Pancreas (tissue), 10 donors: ENCODE measurements at regions not wholly inside any gene's neighbourhood (a gene's known extent, or its start where the extent isn't known, plus 50 kb on each side); places are given as distances from the start of the nearest gene placed in this dataset.
A peak's percentile ranks its signal among the peaks of the same experiment; 100 is the strongest.

Experiments
- ATAC-seq, 4 donors: fragments of 200-7000 bp; cut with Tn5 transposase; one replicate each; pipeline versions ENCODE4 v1.8.0 to v1.9.1; 2020; ENCODE audit warnings: mild to moderate bottlenecking in 4 of 4, moderate library complexity in 4 of 4
- DNase-seq, 6 donors: peaks; one replicate each; pipeline ENCODE4 v3.0.0-alpha.2; 2020
- FAIRE-seq: peaks from 2 replicates; lab custom pipeline; 2012; peaks lifted over from hg19 to GRCh38; lab: Jason Lieb, UNC
- H3K27ac ChIP-seq, 4 donors: fragments of 200-600 bp; sonication (generic); 1 replicate in 3 of 4; 2 replicates in 1 of 4; pipeline versions ENCODE4 v1.5.0 to v1.8.0; 2020
- H3K27me3 ChIP-seq, 4 donors: fragments of 200-600 bp; one replicate each; pipeline ENCODE4 v1.8.0; 2021
- H3K36me3 ChIP-seq, 3 donors: fragments of 200-600 bp; sonication (generic) in 1 of 3; one replicate each; pipeline versions ENCODE4 v1.5.0 to v1.8.0; 2020 to 2021
- H3K4me1 ChIP-seq, 3 donors: fragments of 200-600 bp; one replicate each; pipeline ENCODE4 v1.8.0; 2021
- H3K4me3 ChIP-seq, 4 donors: fragments of 200-600 bp; sonication (generic) in 2 of 4; one replicate each; pipeline versions ENCODE4 v1.5.0 to v1.8.0; 2020 to 2021
- H3K9me3 ChIP-seq, 4 donors: fragments of 200-600 bp; one replicate each; pipeline ENCODE4 v1.8.0; 2021
- WGBS, 2 donors: extraction: QIAGEN DNeasy Blood & Tissue Kit; methylation state at CpG; one replicate each; pipeline ENCODE4 v1.1.7; 2013; 5-methylcytosine and 5-hydroxymethylcytosine counted together
- intact Hi-C, 3 donors: fragments of 100-400 bp; cut with DNase I; formaldehyde crosslinking; loops; one replicate each; pipeline versions ENCODE4 v1.11.1 to v1.14.2; 2022
- TF ChIP-seq, protein P1 (sequence below), 4 donors: fragments of 200-600 bp; sonication (generic) in 3 of 4; IDR thresholded peaks; one replicate each; pipeline versions ENCODE4 v1.5.0 to v1.8.0; 2021; ENCODE audit warnings: antibody characterized with exemption in 4 of 4
- donor health status: healthy with polysubstance abuse.
- donor health status: DM: no; HTN: no; CAD: no; lungs with moderate emphysema.
- donor health status: DM: no; HTN: no; CAD: no.
- donor health status: control.
- donor health status: control.
- donor health status: Bipolar disorder and iron deficiency.
- donor health status: DM: yes; HTN: yes; CAD: no.
- donor health status: DM: no; HTN: no; CAD: no.
- donor health status: DM: no; HTN: no; CAD: no.
- donor health status: DM: yes; HTN: yes; CAD: no.

DNA sequence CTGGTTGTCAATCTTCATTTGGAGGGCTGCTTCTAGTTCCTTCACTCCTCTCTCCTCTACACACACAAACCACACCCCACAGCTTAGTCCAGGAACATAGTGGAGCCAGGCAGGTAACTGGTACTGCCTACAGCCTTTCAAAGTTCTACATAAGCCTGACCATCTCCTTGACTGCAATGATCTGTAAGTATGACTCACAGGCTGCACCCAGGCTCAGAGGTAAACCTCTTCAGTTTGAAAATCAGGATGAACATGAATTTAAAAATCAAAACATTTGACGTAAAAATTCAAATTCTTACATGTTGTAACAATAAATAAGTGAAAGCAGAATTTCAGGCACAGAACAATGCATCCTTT is 68.7 kb upstream of the C10orf120 start:
- H3K9me3 ChIP-seq, result no peaks in the 10 kb centered on the region
- 81 to 82% methylated on average over 1 of the region's 1 CpG for WGBS, 2 donors
- TF ChIP-seq, protein P1, sequence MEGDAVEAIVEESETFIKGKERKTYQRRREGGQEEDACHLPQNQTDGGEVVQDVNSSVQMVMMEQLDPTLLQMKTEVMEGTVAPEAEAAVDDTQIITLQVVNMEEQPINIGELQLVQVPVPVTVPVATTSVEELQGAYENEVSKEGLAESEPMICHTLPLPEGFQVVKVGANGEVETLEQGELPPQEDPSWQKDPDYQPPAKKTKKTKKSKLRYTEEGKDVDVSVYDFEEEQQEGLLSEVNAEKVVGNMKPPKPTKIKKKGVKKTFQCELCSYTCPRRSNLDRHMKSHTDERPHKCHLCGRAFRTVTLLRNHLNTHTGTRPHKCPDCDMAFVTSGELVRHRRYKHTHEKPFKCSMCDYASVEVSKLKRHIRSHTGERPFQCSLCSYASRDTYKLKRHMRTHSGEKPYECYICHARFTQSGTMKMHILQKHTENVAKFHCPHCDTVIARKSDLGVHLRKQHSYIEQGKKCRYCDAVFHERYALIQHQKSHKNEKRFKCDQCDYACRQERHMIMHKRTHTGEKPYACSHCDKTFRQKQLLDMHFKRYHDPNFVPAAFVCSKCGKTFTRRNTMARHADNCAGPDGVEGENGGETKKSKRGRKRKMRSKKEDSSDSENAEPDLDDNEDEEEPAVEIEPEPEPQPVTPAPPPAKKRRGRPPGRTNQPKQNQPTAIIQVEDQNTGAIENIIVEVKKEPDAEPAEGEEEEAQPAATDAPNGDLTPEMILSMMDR (IDR thresholded peaks at IDR 0.05), result no peak
- DNase-seq (no peak), ATAC-seq (no peak), FAIRE-seq (no peak)
- intact Hi-C loops, result no loop called here
- H3K27me3 ChIP-seq, result no peaks in the 10 kb centered on the region
- H3K4me3 ChIP-seq, result no peak overlapping the region
- no peaks in the 10 kb centered on the region for H3K36me3 ChIP-seq
- peaks cover 0 to 9% (median 5%) of the 10 kb centered on the region in 3 donors for H3K4me1 ChIP-seq
- H3K27ac ChIP-seq, result no peak overlapping the region

- Histone ChIP-seq H3K9me3 (no peaks in the 10 kb centered on the region), H3K36me3 (no peaks in the 10 kb centered on the region), H3K4me1 (peaks cover 0 to 9% (median 5%) of the 10 kb centered on the region in 3 donors), H3K4me3 (no peak overlapping the region), H3K27ac (no peak overlapping the region), H3K27me3 (no peaks in the 10 kb centered on the region)
- DNase-seq (peak in 1 of 6 donors; percentile 48), FAIRE-seq (no peak), ATAC-seq (no peak)
- TF ChIP-seq, protein P1 (IDR thresholded peaks at IDR 0.05), result no peak
- intact Hi-C loops, result no loop called here
- WGBS, 2 donors, result 86 to 93% methylated on average over 12 of the region's 12 CpGs
Measured at GRCh38 chr10:122767621-122768388, 68.2 kb upstream of the C10orf120 start.

DNA sequence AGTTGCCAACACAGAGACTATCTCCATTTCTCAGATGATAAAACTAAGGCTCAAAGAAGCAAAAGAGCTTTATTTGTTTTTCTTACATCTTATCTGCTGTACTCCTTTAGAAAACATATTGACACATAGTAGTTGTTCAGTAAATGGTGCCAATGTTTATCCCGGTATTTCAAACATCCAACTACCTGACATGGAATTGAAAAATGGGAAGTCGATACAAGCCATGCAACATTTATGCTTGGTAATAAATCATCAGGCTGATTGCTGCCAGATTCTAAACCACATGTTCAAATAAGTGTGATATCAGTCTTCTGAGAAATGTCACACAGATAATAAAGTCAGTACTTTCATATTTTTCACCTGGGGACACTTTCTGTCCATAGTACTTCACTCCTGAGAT is 65.8 kb upstream of the C10orf120 start:
- no peaks in the 10 kb centered on the region for H3K36me3 ChIP-seq
- no peak overlapping the region for H3K4me3 ChIP-seq
- no peak overlapping the region for H3K27ac ChIP-seq
- ATAC-seq (peak; percentile 52 to 87 (median 72)), FAIRE-seq (no peak), DNase-seq (no peak)
- H3K27me3 ChIP-seq, result no peaks in the 10 kb centered on the region
- 11 to 14% methylated on average over 2 of the region's 2 CpGs for WGBS, 2 donors
- no peaks in the 10 kb centered on the region for H3K9me3 ChIP-seq
- TF ChIP-seq, protein P1 (IDR thresholded peaks at IDR 0.05), result no peak
- intact Hi-C loops, result no loop called here
- H3K4me1 ChIP-seq, result peaks cover 0 to 9% (median 5%) of the 10 kb centered on the region in 3 donors

GRCh38 chr10:122756656-122757055 is 57.0 kb upstream of the C10orf120 start:
- no peak for FAIRE-seq
- TF ChIP-seq, protein P1 (IDR thresholded peaks at IDR 0.05), result no peak
- DNase-seq, result no peak
- no peak for ATAC-seq
- intact Hi-C loops, result no loop called here
- Histone ChIP-seq H3K27me3 (no peaks in the 10 kb centered on the region), H3K27ac (no peak overlapping the region), H3K4me1 (no peaks in the 10 kb centered on the region), H3K9me3 (no peaks in the 10 kb centered on the region), H3K4me3 (no peak overlapping the region), H3K36me3 (no peaks in the 10 kb centered on the region)
- 80 to 82% methylated on average over 9 of the region's 9 CpGs for WGBS, 2 donors
